ENCODE measurements at regions not wholly inside any gene's neighbourhood (a gene's known extent, or its start where the extent isn't known, plus 50 kb on each side); places are given as distances from the start of the nearest gene placed in this dataset.

DNA sequence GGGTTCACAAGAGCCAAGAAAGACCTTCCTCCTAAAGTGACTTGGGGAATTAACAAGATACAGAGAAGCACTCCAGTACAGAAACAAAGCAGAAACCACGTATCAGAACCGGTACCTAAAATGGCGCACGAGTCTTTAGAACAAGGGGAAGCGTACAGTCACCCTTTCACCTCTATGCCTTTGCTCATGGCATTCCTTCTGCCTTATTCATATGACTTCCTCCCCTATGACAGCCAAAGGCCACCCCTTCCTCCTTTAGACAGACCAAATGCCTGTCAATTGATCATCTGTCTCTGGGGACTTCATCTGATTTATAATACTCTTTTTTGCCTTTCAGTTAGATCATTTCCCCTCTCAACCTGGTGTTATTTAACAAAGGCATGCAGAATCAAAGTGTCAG is 89.5 kb upstream of the OSBPL8 start:
- no peaks in the 10 kb centered on the region for H3K9me3 Mint-ChIP-seq (ENCODE audit: unreplicated experiment)
- no peaks in the 10 kb centered on the region for H3K27me3 Mint-ChIP-seq (ENCODE audit: insufficient read depth, unreplicated experiment)
- Histone ChIP-seq H3K4me1 (no peaks in the 10 kb centered on the region), H3K9me3 (0 out of 2 replicates have a peak, but pooled peaks cover 2% of the 10 kb centered on the region), H3K27me3 (replicated peaks; ENCODE audit: control insufficient read depth, insufficient read depth, low read length) (no peaks in the 10 kb centered on the region), H3K4me3 (ENCODE audit: low read depth, low read length) (no peak overlapping the region), H3K36me3 (ENCODE audit: control insufficient read depth, insufficient read depth, low read length) (no peaks in the 10 kb centered on the region)
- no peak for DNase-seq
- no TSS peak for BruUV-seq (replicated peaks)
- CTCF ChIA-PET: no interaction called here
- peaks cover 6% of the 10 kb centered on the region for H3K4me1 Mint-ChIP-seq (ENCODE audit: low read depth, unreplicated experiment)
- POLR2A ChIA-PET: no interaction called here
- H3K27ac Mint-ChIP-seq (ENCODE audit: unreplicated experiment): no peak overlapping the region
- TF ChIP-seq, protein P1, sequence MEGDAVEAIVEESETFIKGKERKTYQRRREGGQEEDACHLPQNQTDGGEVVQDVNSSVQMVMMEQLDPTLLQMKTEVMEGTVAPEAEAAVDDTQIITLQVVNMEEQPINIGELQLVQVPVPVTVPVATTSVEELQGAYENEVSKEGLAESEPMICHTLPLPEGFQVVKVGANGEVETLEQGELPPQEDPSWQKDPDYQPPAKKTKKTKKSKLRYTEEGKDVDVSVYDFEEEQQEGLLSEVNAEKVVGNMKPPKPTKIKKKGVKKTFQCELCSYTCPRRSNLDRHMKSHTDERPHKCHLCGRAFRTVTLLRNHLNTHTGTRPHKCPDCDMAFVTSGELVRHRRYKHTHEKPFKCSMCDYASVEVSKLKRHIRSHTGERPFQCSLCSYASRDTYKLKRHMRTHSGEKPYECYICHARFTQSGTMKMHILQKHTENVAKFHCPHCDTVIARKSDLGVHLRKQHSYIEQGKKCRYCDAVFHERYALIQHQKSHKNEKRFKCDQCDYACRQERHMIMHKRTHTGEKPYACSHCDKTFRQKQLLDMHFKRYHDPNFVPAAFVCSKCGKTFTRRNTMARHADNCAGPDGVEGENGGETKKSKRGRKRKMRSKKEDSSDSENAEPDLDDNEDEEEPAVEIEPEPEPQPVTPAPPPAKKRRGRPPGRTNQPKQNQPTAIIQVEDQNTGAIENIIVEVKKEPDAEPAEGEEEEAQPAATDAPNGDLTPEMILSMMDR (IDR thresholded peaks at IDR 0.05; ENCODE audit: insufficient read depth in 1 of 2, low read depth in 1 of 2, low read length in 1 of 2, severe bottlenecking in 1 of 2, unreplicated experiment in 1 of 2): no peak
- intact Hi-C loops (cut with micrococcal nuclease; ENCODE audit: unreplicated experiment): no loop called here
- no peak overlapping the region for H3K4me3 Mint-ChIP-seq (ENCODE audit: unreplicated experiment)
- no peaks in the 10 kb centered on the region for H3K36me3 Mint-ChIP-seq (ENCODE audit: insufficient read depth, unreplicated experiment)

DNA sequence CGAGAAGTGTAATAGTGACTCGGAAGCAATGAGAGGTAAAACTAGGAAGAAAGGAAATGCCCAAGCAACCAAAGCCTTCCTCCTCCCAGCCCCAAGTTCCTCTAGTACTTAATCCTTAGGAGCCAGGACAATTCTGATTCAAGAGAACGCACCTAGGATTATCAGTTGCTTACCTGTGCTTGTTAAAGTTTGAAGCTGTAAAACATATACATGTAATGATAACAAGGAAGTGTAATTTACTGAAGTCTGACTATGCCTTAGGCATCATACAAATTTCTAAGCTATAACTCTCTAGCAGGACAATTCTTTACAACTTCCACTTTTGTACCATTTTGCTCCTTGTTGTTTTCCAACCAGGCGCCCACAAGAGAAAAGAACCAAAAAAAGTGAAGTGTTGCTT is 92.8 kb upstream of the OSBPL8 start:
- peaks cover 7% of the 10 kb centered on the region; the same call in 1 of the 2 replicates for H3K9me3 ChIP-seq

DNA sequence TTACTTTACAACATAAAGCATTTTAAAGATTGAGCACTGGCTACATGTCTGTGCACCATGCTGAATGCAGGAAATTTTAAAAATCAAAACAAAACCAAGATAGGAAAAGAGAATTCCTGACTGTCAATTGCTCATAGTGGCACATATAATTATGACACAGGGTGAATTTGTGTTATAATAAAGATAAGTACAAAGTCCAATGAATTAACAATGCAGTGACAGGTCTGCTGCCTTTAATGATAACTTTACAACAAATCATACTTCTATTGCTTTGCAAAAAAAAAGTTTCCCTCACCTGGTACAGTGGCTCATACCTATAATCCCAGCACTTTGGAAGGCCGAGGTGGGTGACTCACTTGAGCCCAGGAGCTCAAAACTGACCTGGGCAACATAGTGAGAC is 93.8 kb upstream of the OSBPL8 start:
- Histone ChIP-seq H3K4me1 (no peaks in the 10 kb centered on the region), H3K9me3 (peaks cover 10% of the 10 kb centered on the region; the same call in 1 of the 2 replicates), H3K36me3 (ENCODE audit: control insufficient read depth, insufficient read depth, low read length) (no peaks in the 10 kb centered on the region), H3K27me3 (replicated peaks; ENCODE audit: control insufficient read depth, insufficient read depth, low read length) (no peaks in the 10 kb centered on the region), H3K4me3 (ENCODE audit: low read depth, low read length) (no peak overlapping the region)
- Mint-ChIP-seq H3K4me3 (ENCODE audit: unreplicated experiment) (no peak overlapping the region), H3K27me3 (ENCODE audit: insufficient read depth, unreplicated experiment) (no peaks in the 10 kb centered on the region), H3K4me1 (ENCODE audit: low read depth, unreplicated experiment) (peaks cover 6% of the 10 kb centered on the region), H3K9me3 (ENCODE audit: unreplicated experiment) (no peaks in the 10 kb centered on the region), H3K36me3 (ENCODE audit: insufficient read depth, unreplicated experiment) (no peaks in the 10 kb centered on the region), H3K27ac (ENCODE audit: unreplicated experiment) (no peak overlapping the region)
- DNase-seq: no peak
- TF ChIP-seq, protein P1 (IDR thresholded peaks at IDR 0.05; ENCODE audit: insufficient read depth in 1 of 2, low read depth in 1 of 2, low read length in 1 of 2, severe bottlenecking in 1 of 2, unreplicated experiment in 1 of 2): no peak
- no TSS peak for BruUV-seq (replicated peaks)
- ChIA-PET CTCF (interaction anchor here (0.6 kb wide), 1 partner anchor 358 kb away, joined by 3 read pairs; no protein-coding TSS in a partner anchor), POLR2A (no interaction called here)
- intact Hi-C loops (cut with micrococcal nuclease; ENCODE audit: unreplicated experiment): no loop called here

More for the DNA sequence above, 92.8 kb upstream of the OSBPL8 start:
- H3K36me3 Mint-ChIP-seq (ENCODE audit: insufficient read depth, unreplicated experiment): no peaks in the 10 kb centered on the region
- H3K27ac Mint-ChIP-seq (ENCODE audit: unreplicated experiment): no peak overlapping the region
- no peaks in the 10 kb centered on the region for H3K27me3 ChIP-seq (replicated peaks; ENCODE audit: control insufficient read depth, insufficient read depth, low read length)
- H3K36me3 ChIP-seq (ENCODE audit: control insufficient read depth, insufficient read depth, low read length): no peaks in the 10 kb centered on the region
- H3K27me3 Mint-ChIP-seq (ENCODE audit: insufficient read depth, unreplicated experiment): no peaks in the 10 kb centered on the region
- H3K4me1 ChIP-seq: no peaks in the 10 kb centered on the region
- peaks cover 6% of the 10 kb centered on the region for H3K4me1 Mint-ChIP-seq (ENCODE audit: low read depth, unreplicated experiment)
- ChIA-PET CTCF (interaction anchor here (0.6 kb wide), 1 partner anchor 51 kb away, joined by 4 read pairs; no protein-coding TSS in a partner anchor), POLR2A (interaction anchor here (0.6 kb wide), 1 partner anchor 111 kb away, joined by 6 read pairs; no protein-coding TSS in a partner anchor)
- H3K9me3 Mint-ChIP-seq (ENCODE audit: unreplicated experiment): no peaks in the 10 kb centered on the region
- DNase-seq: no peak
- TF ChIP-seq, protein P1 (IDR thresholded peaks at IDR 0.05; ENCODE audit: insufficient read depth in 1 of 2, low read depth in 1 of 2, low read length in 1 of 2, severe bottlenecking in 1 of 2, unreplicated experiment in 1 of 2): no peak
- BruUV-seq (replicated peaks): no TSS peak
- intact Hi-C loops (cut with micrococcal nuclease; ENCODE audit: unreplicated experiment): no loop called here
- H3K4me3 ChIP-seq (ENCODE audit: low read depth, low read length): no peak overlapping the region
- H3K4me3 Mint-ChIP-seq (ENCODE audit: unreplicated experiment): no peak overlapping the region

Measured in Caco-2 (cell line).